ENCODE measurements at regions not wholly inside any gene's neighbourhood (a gene's known extent, or its start where the extent isn't known, plus 50 kb on each side); places are given as distances from the start of the nearest gene placed in this dataset.

GRCh38 chr19:29003641-29004409 lies 209.1 kb downstream of the UQCRFS1 start:
- TF ChIP-seq CTCF (IDR thresholded peaks at IDR 0.05): no peak
- TF ChIP-seq POLR2A (IDR thresholded peaks at IDR 0.05): no peak
